ENCODE measurements at regions not wholly inside any gene's neighbourhood (a gene's known extent, or its start where the extent isn't known, plus 50 kb on each side); places are given as distances from the start of the nearest gene placed in this dataset.

- TF ChIP-seq POLR2A (IDR thresholded peaks at IDR 0.05), result no peak
- TF ChIP-seq, protein P1, sequence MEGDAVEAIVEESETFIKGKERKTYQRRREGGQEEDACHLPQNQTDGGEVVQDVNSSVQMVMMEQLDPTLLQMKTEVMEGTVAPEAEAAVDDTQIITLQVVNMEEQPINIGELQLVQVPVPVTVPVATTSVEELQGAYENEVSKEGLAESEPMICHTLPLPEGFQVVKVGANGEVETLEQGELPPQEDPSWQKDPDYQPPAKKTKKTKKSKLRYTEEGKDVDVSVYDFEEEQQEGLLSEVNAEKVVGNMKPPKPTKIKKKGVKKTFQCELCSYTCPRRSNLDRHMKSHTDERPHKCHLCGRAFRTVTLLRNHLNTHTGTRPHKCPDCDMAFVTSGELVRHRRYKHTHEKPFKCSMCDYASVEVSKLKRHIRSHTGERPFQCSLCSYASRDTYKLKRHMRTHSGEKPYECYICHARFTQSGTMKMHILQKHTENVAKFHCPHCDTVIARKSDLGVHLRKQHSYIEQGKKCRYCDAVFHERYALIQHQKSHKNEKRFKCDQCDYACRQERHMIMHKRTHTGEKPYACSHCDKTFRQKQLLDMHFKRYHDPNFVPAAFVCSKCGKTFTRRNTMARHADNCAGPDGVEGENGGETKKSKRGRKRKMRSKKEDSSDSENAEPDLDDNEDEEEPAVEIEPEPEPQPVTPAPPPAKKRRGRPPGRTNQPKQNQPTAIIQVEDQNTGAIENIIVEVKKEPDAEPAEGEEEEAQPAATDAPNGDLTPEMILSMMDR (IDR thresholded peaks at IDR 0.05 in 4 of 5, conservative IDR thresholded peaks at IDR 0.05 in 1 of 5), result no peak
These were observed 202.3 kb upstream of the KCNJ16 start for GRCh38 chr17:69872675-69873262.
